Germinal center (tissue), 1 donor: ENCODE measurements at regions not wholly inside any gene's neighbourhood (a gene's known extent, or its start where the extent isn't known, plus 50 kb on each side); places are given as distances from the start of the nearest gene placed in this dataset.

Experiments
- DNase-seq: peaks from one replicate; pipeline ENCODE4 v3.0.0; 2012; ENCODE audit warnings: mixed read lengths, low spot score

DNA sequence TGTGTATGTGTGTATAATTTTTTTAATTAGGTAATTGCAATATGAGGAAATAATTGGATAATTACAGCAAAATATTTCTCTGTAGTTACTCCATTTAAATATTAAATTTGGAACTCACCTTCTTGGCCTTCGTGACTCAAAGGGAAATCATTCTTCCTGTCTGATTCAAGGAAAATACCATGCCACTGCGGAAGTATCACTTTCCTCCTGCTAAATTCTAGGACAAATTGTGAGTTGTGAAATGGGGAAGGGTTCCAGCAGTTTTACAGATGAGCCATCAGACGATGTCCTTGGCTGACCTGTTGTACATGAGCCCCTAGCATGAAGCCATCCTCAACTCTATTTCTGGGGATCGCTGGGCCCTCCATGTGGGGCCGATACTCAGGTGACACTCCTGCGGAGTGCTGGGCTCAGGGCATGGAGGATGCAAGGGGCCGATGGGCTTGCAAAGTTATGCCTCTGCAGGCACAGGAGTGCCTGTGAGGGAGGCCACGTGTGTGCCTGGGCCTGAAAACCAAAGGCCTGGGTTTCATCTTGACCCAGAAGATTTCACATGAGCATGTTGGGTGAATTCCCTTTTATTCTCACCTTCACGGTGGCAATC is 179.6 kb upstream of the TCERG1L start:
- no peak for DNase-seq

DNA sequence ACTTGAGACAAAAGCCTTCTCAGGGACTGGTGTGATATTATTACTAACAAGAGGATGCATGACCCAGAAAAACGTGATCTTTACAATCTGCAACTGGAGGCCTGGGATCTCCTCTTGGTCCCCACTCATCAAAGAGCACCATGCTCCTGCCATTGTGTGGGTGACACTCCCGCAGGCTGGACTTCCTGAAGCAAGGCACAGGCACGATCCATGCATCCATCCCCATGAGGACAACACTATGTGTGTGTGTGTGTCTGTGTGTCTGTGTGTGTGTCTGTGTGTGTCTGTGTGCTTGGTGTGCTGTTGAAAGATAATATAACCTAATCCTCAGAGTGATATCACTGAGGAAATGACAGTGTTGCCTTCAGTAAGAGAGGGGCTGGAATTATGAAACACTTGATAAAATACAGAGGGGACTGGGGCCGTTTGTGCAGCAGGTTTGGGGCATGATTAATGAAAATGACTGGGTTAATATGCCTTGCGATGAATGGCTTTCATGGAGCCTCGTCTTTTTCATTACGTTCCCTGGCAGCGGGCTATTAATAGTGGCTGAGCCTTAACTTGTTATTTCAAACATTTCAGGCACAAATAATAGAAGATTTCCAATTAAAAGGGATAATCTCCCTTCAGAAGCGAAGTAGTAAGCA is 180.8 kb upstream of the TCERG1L start:
- DNase-seq: no peak

- no peak for DNase-seq
Measured at GRCh38 chr10:131493432-131493831, 181.9 kb upstream of the TCERG1L start.

GRCh38 chr10:131494451-131494850 is 182.9 kb upstream of the TCERG1L start:
- no peak for DNase-seq

DNA sequence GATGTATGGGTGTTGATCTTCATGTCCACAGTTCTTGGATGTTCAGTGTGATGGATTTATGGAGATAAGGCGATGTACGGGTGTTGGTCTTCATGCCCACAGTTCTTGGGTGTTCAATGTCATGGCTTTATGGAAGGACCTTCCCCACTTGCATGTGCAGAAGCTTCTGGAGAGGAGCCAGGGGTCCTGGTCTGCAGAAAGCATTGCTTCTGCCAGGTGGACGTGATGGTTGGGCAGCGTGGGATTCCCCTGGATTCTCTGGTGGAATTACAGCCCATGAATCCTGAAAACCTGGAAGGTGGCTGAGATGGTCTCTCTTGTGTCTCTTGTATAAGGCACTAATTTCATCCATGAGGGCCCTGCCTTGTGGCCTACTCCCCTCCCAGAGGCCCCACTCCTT is 183.7 kb upstream of the TCERG1L start:
- DNase-seq: no peak

DNA sequence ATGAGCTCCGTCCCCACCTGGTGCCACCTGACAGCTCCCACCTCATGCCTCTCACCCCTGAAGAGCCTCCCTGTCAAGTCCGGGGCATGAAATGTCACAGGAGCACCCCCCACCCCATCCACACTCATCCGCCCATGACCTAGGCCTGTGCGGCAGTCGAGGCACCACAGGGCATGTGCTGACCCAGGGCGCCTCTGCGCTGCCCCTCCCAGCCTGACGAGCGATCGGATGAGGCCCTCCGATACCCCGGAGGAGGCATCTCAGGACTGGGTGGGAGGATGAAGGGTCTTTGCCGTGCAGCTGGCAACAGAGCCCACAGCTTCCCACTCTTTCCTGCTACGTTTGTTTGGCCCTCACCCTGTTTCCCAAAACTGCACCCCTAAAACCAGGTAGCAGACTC is 184.4 kb upstream of the TCERG1L start:
- no peak for DNase-seq

DNA sequence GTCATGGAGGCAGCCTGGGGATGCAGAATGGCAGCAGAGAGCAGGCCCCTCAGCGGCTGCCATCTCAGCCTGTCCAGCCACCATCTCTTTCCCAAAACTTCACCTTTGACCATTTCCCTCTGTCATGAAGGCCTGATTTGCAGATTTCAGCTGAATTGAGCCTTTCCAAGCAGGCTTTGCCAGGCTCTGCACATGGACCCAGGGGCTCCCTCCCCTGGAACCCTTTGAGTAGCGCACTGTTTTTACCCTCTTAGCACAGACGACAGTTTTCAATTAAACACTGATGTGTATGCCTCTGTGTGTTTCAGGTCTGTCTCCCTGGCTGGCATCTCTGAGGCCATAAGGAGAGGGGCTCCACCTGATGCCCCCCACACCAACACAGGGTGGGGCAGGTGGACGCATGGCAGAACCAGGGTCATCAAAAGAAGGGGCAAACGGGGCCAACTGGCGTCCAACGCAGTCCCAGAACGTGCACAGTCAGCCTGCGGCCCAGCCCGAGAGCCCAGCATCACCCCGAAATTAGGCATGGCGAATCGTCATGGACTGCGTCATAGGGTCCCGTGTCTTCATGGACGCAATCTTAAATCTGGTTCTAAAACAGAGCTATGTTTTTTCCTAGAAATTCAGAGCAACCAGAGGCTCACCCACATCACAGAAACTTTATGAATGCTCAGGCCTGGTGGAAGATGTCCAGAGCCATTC is 185.0 kb upstream of the TCERG1L start:
- no peak for DNase-seq

DNA sequence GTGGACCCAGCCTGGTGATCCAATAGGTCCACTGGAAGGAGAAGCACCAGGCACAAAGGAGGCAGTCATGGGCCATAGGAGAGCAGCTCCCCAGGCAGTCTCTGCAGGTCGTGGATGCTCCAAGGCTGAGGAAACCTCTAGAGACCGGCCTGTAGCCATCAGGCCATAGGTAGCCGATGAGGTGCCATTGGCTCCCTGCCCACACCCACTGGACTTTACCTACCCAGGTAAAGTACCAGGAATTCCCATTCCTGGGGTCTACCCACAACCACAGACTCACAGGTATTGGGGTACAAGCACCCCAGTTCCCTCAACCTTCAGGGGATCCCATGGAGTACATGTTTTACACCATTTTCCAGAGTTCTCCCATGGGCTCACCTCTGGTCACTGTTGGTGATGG is 188.0 kb upstream of the TCERG1L start:
- no peak for DNase-seq

- no peak for DNase-seq
Measured at GRCh38 chr10:131500181-131500580, 188.7 kb upstream of the TCERG1L start.

DNA sequence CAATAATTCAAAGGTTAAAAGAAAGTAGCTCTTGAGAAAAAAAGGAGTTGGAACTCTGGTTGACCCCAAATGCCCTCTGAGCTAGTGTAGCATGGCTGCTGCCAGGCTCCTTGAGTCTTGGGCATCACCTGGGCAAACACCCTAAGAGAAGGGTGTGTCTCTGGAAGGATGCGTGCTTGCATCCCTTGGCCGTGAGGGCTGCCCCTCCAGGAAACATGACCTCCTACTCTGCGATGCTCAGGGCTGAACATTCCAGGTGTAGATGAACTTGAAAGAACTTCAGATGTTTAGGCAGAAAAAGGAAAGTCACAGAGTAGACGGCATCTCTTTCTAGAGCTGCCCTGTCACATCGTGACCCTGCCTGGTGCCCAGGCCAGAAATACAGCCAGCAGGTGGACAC is 189.4 kb upstream of the TCERG1L start:
- no peak for DNase-seq

GRCh38 chr10:131503992-131504391 is 192.5 kb upstream of the TCERG1L start:
- no peak for DNase-seq

- no peak for DNase-seq
Measured at GRCh38 chr10:131511391-131511790, 199.9 kb upstream of the TCERG1L start.

DNA sequence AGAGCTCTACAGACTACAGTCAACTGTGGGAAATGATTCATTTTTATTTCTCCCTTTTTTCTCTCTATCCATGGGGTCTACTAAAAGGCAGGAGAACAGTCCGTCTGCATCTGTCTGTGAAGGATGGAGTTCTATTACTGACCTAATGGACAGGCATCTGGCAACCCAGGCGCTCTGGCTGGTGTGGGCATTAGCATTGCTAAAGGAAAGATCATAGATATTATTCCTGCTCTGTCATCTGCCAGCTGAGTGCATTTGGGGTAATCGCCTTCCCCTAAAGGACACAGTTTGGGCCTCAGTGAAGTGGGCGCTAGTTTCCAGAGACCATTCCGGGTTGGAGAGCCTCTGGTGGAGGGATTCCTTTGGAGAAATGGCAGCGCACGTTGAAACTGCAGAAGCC is 201.3 kb upstream of the TCERG1L start:
- no peak for DNase-seq

DNA sequence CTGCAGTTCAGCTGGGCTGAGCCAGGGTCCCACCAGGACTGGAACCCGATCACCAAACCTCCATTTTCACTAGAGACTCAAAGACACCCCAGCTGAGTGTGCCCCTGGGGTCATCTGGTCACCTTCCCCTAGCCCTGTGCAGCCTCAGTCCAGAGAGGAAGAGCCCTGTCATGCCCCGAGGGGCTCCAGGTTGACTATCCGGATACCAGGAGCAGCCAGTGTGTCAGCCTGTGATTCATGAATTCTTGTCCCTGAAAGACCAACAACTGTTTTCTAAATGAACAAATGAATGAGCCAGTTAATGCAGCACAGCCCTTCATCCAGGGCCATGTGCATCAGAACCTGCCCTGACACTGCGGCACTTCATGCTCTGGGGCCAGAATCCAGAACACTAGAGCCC is 201.9 kb upstream of the TCERG1L start:
- DNase-seq: no peak

GRCh38 chr10:131513901-131514300 is 202.4 kb upstream of the TCERG1L start:
- no peak for DNase-seq

GRCh38 chr10:131514454-131514853 is 202.9 kb upstream of the TCERG1L start:
- no peak for DNase-seq

DNA sequence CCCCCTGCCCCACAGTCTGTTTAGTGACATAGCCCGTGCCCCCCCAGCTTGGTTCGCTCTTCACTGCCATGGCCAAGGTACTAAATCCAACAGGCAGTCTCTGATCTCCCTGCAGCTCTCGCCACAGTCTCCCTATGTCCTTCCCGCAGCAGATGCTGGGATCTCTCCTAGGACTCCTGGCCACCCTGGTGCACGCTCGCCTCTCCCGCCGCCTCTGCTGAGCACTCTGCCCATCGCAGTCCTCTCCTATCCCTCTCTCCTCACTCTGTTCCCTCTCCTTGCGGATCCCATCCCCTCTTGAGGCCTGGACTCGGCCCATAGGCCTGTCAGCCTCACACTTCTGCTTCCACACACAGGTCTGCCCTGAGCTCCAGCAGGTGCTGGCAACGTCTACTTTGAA is 204.8 kb upstream of the TCERG1L start:
- no peak for DNase-seq

GRCh38 chr10:131517781-131518180 is 206.3 kb upstream of the TCERG1L start:
- DNase-seq: no peak

DNA sequence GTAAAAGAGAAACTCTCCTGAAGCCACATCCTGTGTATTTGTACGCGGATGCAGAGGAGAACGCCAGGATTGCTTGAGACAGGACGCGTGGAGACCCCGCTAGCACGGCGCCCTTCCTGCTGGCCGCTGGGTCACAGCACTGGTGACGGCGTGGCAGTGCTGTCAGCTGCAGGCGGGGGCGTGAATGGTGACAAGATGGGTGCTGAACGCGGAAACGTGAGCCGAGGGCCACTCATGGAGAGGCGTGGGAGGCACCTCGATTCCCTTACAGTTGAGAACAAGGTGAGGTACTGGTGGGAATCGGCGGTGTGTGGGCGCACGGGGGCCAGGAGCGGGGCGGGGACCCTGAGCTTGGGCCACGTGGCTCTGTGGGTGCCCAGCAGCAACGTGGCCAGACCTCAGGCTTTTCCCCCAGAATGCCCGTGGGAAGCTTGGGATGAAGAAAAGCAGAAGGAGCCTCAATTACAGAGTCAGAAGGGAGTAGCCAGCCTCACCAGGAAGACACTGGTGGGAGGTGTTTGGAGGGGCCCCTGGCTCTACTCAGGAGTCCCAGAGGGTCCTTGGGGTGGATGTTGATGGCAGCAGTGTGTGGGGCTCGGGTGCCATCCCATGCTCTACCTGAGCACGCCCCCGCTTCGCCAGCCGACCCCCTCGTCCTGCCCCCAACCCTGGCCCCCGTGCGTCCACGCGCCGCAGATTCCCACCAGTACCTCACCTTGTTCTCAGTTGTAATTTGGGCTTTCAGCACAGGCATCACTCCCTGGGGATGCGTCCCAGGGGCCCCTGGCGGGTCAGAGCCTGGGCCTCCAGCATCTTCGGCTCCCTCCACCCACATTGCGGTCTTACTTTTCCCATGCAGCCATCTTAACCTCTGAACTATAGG is 208.4 kb upstream of the TCERG1L start:
- no peak for DNase-seq

DNA sequence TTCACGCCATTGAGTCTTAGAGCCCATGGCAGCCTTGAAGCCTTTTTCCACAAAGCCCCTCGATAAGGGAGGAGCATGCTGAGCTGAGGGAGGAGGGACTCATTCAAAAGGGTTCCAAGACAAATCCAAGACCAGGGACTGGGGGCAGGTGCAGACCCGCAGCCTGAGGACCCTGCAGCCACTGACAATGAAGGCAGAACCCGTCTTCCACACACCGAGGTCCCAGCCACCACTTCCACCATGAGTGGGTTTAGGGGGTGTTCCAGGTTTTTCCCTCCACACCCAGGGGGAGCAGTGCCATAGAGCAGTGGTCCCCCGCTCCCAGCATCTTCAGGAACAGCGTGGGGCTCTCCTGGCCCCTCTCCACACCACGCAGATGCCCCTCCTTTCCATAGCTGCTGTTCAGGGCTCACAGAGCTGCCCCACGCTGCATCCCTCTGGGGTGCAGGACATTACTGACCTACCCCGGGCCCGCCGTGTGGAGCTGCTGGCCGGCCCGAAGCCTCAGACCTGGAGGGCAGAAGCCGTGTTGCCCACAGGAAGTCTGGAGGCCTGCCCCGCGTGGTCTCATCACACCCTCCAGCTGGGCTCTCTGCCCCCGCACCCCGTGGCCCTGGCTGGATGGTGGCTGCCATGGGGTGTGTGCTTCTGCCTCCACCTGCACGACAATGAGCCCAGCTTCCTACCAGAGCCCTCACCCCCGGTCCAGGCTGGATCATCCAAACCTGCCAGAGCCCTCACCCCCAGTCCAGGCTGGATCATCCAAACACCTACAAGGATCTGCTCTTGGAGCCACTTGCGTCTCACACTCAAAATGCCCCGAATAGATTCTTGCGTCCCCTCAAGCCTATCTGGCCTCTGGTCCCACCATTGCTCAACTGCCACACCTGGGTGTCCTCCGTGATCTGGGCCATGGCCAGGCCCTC is 220.0 kb upstream of the TCERG1L start:
- no peak for DNase-seq

DNA sequence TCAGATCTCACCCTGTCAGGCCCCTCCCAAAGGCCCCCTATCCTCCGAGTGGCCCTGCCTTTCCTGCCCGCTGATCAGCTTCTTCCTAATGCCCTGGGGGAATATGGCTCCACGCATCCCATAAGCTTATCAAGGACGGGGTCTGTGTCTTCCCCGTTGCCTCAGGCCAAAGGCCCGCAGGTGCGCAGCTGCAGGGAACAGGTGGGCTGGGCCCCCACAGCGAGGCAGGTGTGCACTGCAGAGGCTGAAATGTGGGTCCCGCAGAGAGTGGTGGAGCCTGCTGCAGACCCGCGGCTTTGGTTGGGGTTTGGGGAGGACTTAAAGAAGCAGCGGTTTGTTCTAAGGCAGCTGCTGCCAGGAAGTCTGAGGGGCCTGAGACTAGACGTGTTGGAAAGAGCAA is 220.8 kb upstream of the TCERG1L start:
- DNase-seq: no peak
